Astrocyte (in vitro differentiated cells and primary cell): ENCODE measurements at regions not wholly inside any gene's neighbourhood (a gene's known extent, or its start where the extent isn't known, plus 50 kb on each side); places are given as distances from the start of the nearest gene placed in this dataset.

Experiments used
- DNase-seq: peaks from one replicate; pipeline ENCODE4 v3.0.0-alpha.2; 2010; ENCODE audit warnings: low read depth
- FAIRE-seq: peaks from 2 replicates; lab custom pipeline; 2011; peaks lifted over from hg19 to GRCh38; lab: Jason Lieb, UNC
- H2AFZ ChIP-seq: 2 replicates; pipeline ENCODE4 v1.6.0; 2012; ENCODE audit warnings: low read depth, low read length, inconsistent platforms
- H3K27ac ChIP-seq: 2 replicates; pipeline ENCODE4 v1.5.1; 2011; ENCODE audit warnings: low read depth, low read length, inconsistent platforms
- H3K27me3 ChIP-seq: 2 replicates; pipeline ENCODE4 v1.6.0; 2011; ENCODE audit warnings: low read length, inconsistent platforms; ENCODE audit not compliant: insufficient read depth
- H3K36me3 ChIP-seq: 2 replicates; pipeline ENCODE4 v1.5.1; 2011; ENCODE audit warnings: low read length, inconsistent platforms; ENCODE audit not compliant: insufficient read depth
- H3K4me1 ChIP-seq: 2 replicates; pipeline ENCODE4 v1.5.1; 2011; ENCODE audit warnings: low read length, inconsistent platforms; ENCODE audit not compliant: insufficient read depth
- H3K4me2 ChIP-seq: 2 replicates; pipeline ENCODE4 v1.6.0; 2012; ENCODE audit warnings: low read length, inconsistent platforms
- H3K4me3 ChIP-seq: 2 replicates; pipeline ENCODE4 v1.5.1; 2011; ENCODE audit warnings: low read depth, mild to moderate bottlenecking, low read length, inconsistent platforms; ENCODE audit not compliant: insufficient read depth
- H3K79me2 ChIP-seq: 2 replicates; pipeline ENCODE4 v1.6.0; 2012; ENCODE audit warnings: mild to moderate bottlenecking, low read length, inconsistent platforms; ENCODE audit not compliant: insufficient read depth
- H3K9ac ChIP-seq: 2 replicates; pipeline ENCODE4 v1.6.0; 2012; ENCODE audit warnings: mild to moderate bottlenecking, low read length, inconsistent platforms
- H3K9me3 ChIP-seq: 2 replicates; pipeline ENCODE4 v1.5.1; 2012; ENCODE audit warnings: low read depth, mild to moderate bottlenecking, low read length, inconsistent platforms; ENCODE audit not compliant: insufficient read depth
- H4K20me1 ChIP-seq: 2 replicates; pipeline ENCODE4 v1.6.0; 2012; ENCODE audit warnings: low read length, inconsistent platforms; ENCODE audit not compliant: insufficient read depth
- H3K27ac Mint-ChIP-seq: one replicate; pipeline ENCODE4 v1.8.0; 2021; ENCODE audit warnings: mild to moderate bottlenecking, mixed read lengths; ENCODE audit not compliant: unreplicated experiment
- H3K27me3 Mint-ChIP-seq: one replicate; pipeline ENCODE4 v1.8.0; 2021; ENCODE audit warnings: low read depth, mixed read lengths; ENCODE audit not compliant: unreplicated experiment
- H3K36me3 Mint-ChIP-seq: one replicate; pipeline ENCODE4 v1.8.0; 2021; ENCODE audit warnings: low read depth, mixed read lengths; ENCODE audit not compliant: unreplicated experiment
- H3K4me1 Mint-ChIP-seq: one replicate; pipeline ENCODE4 v1.8.0; 2021; ENCODE audit warnings: low read depth, mixed read lengths; ENCODE audit not compliant: unreplicated experiment
- H3K4me3 Mint-ChIP-seq: one replicate; pipeline ENCODE4 v1.8.0; 2021; ENCODE audit warnings: mild to moderate bottlenecking, moderate library complexity, mixed read lengths; ENCODE audit not compliant: unreplicated experiment
- H3K9me3 Mint-ChIP-seq: one replicate; pipeline ENCODE4 v1.8.0; 2021; ENCODE audit warnings: mild to moderate bottlenecking, mixed read lengths; ENCODE audit not compliant: unreplicated experiment
- CTCF ChIP-seq: IDR thresholded peaks from 2 replicates; pipeline ENCODE4 v1.5.1; 2011; ENCODE audit warnings: low read depth, mild to moderate bottlenecking, inconsistent platforms, low read length, moderate library complexity; ENCODE audit not compliant: insufficient read depth
- EZH2 ChIP-seq: IDR thresholded peaks from 2 replicates; pipeline ENCODE4 v1.6.1; 2012; ENCODE audit warnings: mild to moderate bottlenecking, low read length, inconsistent platforms; ENCODE audit not compliant: insufficient read depth

- Mint-ChIP-seq H3K4me1 (peaks cover 5% of the 10 kb centered on the region), H3K4me3 (no peak overlapping the region), H3K9me3 (no peaks in the 10 kb centered on the region), H3K36me3 (no peaks in the 10 kb centered on the region), H3K27me3 (no peaks in the 10 kb centered on the region), H3K27ac (no peak overlapping the region)
- Histone ChIP-seq H3K9ac (no peak overlapping the region), H3K36me3 (no peaks in the 10 kb centered on the region), H3K27ac (no peak overlapping the region), H3K4me3 (no peak overlapping the region), H3K9me3 (no peaks in the 10 kb centered on the region), H2AFZ (no peak overlapping the region), H3K27me3 (no peaks in the 10 kb centered on the region), H4K20me1 (no peaks in the 10 kb centered on the region), H3K4me1 (no peaks in the 10 kb centered on the region), H3K79me2 (no peaks in the 10 kb centered on the region), H3K4me2 (no peak overlapping the region)
- peak; percentile 39 for FAIRE-seq
- TF ChIP-seq EZH2, result no peak
- no peak for TF ChIP-seq CTCF
- DNase-seq, result no peak
Measured at GRCh38 chrX:18039023-18039422, 177.9 kb upstream of the RAI2 start.

- Mint-ChIP-seq H3K27ac (no peak overlapping the region), H3K9me3 (no peaks in the 10 kb centered on the region), H3K36me3 (no peaks in the 10 kb centered on the region), H3K27me3 (no peaks in the 10 kb centered on the region), H3K4me1 (peaks cover 7% of the 10 kb centered on the region), H3K4me3 (no peak overlapping the region)
- Histone ChIP-seq H3K27ac (no peak overlapping the region), H4K20me1 (no peaks in the 10 kb centered on the region), H3K79me2 (no peaks in the 10 kb centered on the region), H3K9me3 (no peaks in the 10 kb centered on the region), H3K27me3 (no peaks in the 10 kb centered on the region), H2AFZ (no peak overlapping the region), H3K4me3 (no peak overlapping the region), H3K9ac (no peak overlapping the region), H3K4me1 (no peaks in the 10 kb centered on the region), H3K36me3 (no peaks in the 10 kb centered on the region), H3K4me2 (no peak overlapping the region)
- no peak for TF ChIP-seq CTCF
- FAIRE-seq, result no peak
- no peak for DNase-seq
Measured at GRCh38 chrX:18036394-18036793, 175.3 kb upstream of the RAI2 start.

GRCh38 chrX:18034945-18035344 is 173.8 kb upstream of the RAI2 start:
- H3K4me1 ChIP-seq, result no peaks in the 10 kb centered on the region
- H3K9ac ChIP-seq, result no peak overlapping the region
- TF ChIP-seq CTCF (no peak), EZH2 (no peak)
- H4K20me1 ChIP-seq, result no peaks in the 10 kb centered on the region
- no peak overlapping the region for H3K27ac ChIP-seq
- H3K27ac Mint-ChIP-seq, result no peak overlapping the region
- H3K79me2 ChIP-seq, result no peaks in the 10 kb centered on the region
- no peak overlapping the region for H3K4me3 ChIP-seq
- H3K4me3 Mint-ChIP-seq, result no peak overlapping the region
- H3K4me2 ChIP-seq, result no peak overlapping the region
- peak; percentile 26 for FAIRE-seq
- H3K9me3 ChIP-seq, result no peaks in the 10 kb centered on the region
- no peak for DNase-seq
- no peaks in the 10 kb centered on the region for H3K36me3 ChIP-seq
- H3K27me3 ChIP-seq, result no peaks in the 10 kb centered on the region
- H3K4me1 Mint-ChIP-seq, result peaks cover 7% of the 10 kb centered on the region
- no peak overlapping the region for H2AFZ ChIP-seq
- H3K36me3 Mint-ChIP-seq, result no peaks in the 10 kb centered on the region
- H3K27me3 Mint-ChIP-seq, result no peaks in the 10 kb centered on the region
- H3K9me3 Mint-ChIP-seq, result peaks cover 2% of the 10 kb centered on the region
